Renal cortex interstitium (tissue), 11 donors: ENCODE measurements at regions not wholly inside any gene's neighbourhood (a gene's known extent, or its start where the extent isn't known, plus 50 kb on each side); places are given as distances from the start of the nearest gene placed in this dataset.

Experiments used
- DNase-seq, 11 donors: peaks; one replicate each; pipeline ENCODE4 v3.0.0-alpha.2; 2013; ENCODE audit warnings: low read depth in 9 of 11, low spot score in 4 of 11; ENCODE audit errors: extremely low read depth in 1 of 11

- no peak for DNase-seq
Measured at GRCh38 chr13:39957868-39958677, 302.6 kb downstream of the COG6 start.

GRCh38 chr13:39959497-39960144 lies 304.2 kb downstream of the COG6 start:
- DNase-seq = no peak

GRCh38 chr13:39960191-39960590 lies 304.7 kb downstream of the COG6 start:
- DNase-seq = no peak

- DNase-seq = no peak
Measured at GRCh38 chr13:39961036-39961435, 305.6 kb downstream of the COG6 start.

- no peak for DNase-seq
Measured at GRCh38 chr13:39963612-39964011, 308.1 kb downstream of the COG6 start.

GRCh38 chr13:39965309-39965708 lies 309.8 kb downstream of the COG6 start:
- no peak for DNase-seq

- DNase-seq = no peak
Measured at GRCh38 chr13:39967199-39967959, 311.9 kb downstream of the COG6 start.

GRCh38 chr13:39968646-39969475 lies 313.4 kb downstream of the COG6 start:
- DNase-seq = no peak

- DNase-seq = no peak
Measured at GRCh38 chr13:39970177-39970846, 314.9 kb downstream of the COG6 start.

GRCh38 chr13:39971526-39971925 lies 316.1 kb downstream of the COG6 start:
- no peak for DNase-seq

- no peak for DNase-seq
Measured at GRCh38 chr13:39976481-39976880, 321.0 kb downstream of the COG6 start.

- DNase-seq = no peak
Measured at GRCh38 chr13:39981056-39981455, 325.6 kb downstream of the COG6 start.

GRCh38 chr13:39982745-39983144 lies 327.3 kb downstream of the COG6 start:
- no peak for DNase-seq

- no peak for DNase-seq
Measured at GRCh38 chr13:39985071-39985470, 329.6 kb downstream of the COG6 start.

GRCh38 chr13:39988351-39988750 lies 332.9 kb downstream of the COG6 start:
- no peak for DNase-seq

GRCh38 chr13:39998166-39998565 lies 342.7 kb downstream of the COG6 start:
- no peak for DNase-seq

- DNase-seq = no peak
Measured at GRCh38 chr13:40002016-40002415, 346.6 kb downstream of the COG6 start.

GRCh38 chr13:40013554-40013953 lies 358.1 kb downstream of the COG6 start:
- DNase-seq = no peak
